ENCODE measurements at regions not wholly inside any gene's neighbourhood (a gene's known extent, or its start where the extent isn't known, plus 50 kb on each side); places are given as distances from the start of the nearest gene placed in this dataset.

DNA sequence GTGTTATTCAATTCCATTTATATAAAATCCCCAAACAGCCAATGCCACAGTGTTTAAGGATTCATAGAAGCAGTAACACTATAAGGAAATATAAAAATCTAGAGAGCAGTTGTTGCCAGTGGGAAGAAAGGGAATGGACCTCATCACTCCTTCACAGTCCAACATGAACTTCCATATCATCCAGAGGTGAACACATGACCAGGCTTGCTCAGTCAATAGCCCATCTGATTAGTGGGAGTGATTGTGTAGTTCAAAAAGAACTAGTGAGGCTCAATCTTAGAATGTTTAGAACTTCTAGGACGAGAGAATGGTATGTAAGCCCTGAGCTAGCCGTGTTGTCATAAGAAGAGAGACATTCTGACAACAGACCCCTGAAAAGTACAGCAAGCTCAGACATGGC lies 314.1 kb downstream of the LIG4 start:
- TF ChIP-seq ARNTL (CRISPR knock-in tag; IDR thresholded peaks at IDR 0.05; ENCODE audit: borderline replicate concordance, low read depth) (no peak), PATZ1 (CRISPR knock-in tag; IDR thresholded peaks at IDR 0.05; ENCODE audit: borderline replicate concordance) (no peak), ZNF565 (CRISPR knock-in tag; conservative IDR thresholded peaks at IDR 0.05; ENCODE audit: low read depth) (no peak), SNAI2 (CRISPR knock-in tag; IDR thresholded peaks at IDR 0.05) (no peak), ZC3H10 (CRISPR knock-in tag; IDR thresholded peaks at IDR 0.05) (no peak), RARB (CRISPR knock-in tag; IDR thresholded peaks at IDR 0.05) (no peak), ISL1 (CRISPR knock-in tag; IDR thresholded peaks at IDR 0.05) (no peak)
- TF ChIP-seq, protein P1, sequence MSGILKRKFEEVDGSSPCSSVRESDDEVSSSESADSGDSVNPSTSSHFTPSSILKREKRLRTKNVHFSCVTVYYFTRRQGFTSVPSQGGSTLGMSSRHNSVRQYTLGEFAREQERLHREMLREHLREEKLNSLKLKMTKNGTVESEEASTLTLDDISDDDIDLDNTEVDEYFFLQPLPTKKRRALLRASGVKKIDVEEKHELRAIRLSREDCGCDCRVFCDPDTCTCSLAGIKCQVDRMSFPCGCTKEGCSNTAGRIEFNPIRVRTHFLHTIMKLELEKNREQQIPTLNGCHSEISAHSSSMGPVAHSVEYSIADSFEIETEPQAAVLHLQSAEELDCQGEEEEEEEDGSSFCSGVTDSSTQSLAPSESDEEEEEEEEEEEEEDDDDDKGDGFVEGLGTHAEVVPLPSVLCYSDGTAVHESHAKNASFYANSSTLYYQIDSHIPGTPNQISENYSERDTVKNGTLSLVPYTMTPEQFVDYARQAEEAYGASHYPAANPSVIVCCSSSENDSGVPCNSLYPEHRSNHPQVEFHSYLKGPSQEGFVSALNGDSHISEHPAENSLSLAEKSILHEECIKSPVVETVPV (CRISPR knock-in tag; IDR thresholded peaks at IDR 0.05): no peak
- TF ChIP-seq, protein P2, sequence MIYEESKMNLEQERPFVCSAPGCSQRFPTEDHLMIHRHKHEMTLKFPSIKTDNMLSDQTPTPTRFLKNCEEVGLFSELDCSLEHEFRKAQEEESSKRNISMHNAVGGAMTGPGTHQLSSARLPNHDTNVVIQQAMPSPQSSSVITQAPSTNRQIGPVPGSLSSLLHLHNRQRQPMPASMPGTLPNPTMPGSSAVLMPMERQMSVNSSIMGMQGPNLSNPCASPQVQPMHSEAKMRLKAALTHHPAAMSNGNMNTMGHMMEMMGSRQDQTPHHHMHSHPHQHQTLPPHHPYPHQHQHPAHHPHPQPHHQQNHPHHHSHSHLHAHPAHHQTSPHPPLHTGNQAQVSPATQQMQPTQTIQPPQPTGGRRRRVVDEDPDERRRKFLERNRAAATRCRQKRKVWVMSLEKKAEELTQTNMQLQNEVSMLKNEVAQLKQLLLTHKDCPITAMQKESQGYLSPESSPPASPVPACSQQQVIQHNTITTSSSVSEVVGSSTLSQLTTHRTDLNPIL (CRISPR knock-in tag; IDR thresholded peaks at IDR 0.05; ENCODE audit: low read depth): no peak
- TF ChIP-seq, protein P3, sequence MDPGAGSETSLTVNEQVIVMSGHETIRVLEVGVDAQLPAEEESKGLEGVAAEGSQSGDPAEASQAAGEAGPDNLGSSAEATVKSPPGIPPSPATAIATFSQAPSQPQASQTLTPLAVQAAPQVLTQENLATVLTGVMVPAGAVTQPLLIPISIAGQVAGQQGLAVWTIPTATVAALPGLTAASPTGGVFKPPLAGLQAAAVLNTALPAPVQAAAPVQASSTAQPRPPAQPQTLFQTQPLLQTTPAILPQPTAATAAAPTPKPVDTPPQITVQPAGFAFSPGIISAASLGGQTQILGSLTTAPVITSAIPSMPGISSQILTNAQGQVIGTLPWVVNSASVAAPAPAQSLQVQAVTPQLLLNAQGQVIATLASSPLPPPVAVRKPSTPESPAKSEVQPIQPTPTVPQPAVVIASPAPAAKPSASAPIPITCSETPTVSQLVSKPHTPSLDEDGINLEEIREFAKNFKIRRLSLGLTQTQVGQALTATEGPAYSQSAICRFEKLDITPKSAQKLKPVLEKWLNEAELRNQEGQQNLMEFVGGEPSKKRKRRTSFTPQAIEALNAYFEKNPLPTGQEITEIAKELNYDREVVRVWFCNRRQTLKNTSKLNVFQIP (CRISPR knock-in tag; IDR thresholded peaks at IDR 0.05; ENCODE audit: borderline replicate concordance, low read depth): no peak
